NK-92 treated with Interleukin-12 subunit alpha and Interleukin-12 subunit beta, amount 100 ng/mL, for 24 hours (cell line): ENCODE measurements at regions not wholly inside any gene's neighbourhood (a gene's known extent, or its start where the extent isn't known, plus 50 kb on each side); places are given as distances from the start of the nearest gene placed in this dataset.

Source experiments
- DNase-seq: peaks from one replicate; lab custom pipeline; 2025; lab: John Stamatoyannopoulos, UW

GRCh38 chr15:97623091-97623661 is 337.3 kb upstream of the ARRDC4 start:
- no peak for DNase-seq

- no peak for DNase-seq
These were observed 332.9 kb upstream of the ARRDC4 start for GRCh38 chr15:97627634-97628033.

- DNase-seq: no peak
These were observed 314.7 kb upstream of the ARRDC4 start for GRCh38 chr15:97645758-97646157.

- DNase-seq: no peak
These were observed 311.8 kb upstream of the ARRDC4 start for GRCh38 chr15:97648728-97649127.

- DNase-seq: no peak
These were observed 308.5 kb upstream of the ARRDC4 start for GRCh38 chr15:97652041-97652440.

- no peak for DNase-seq
These were observed 307.8 kb upstream of the ARRDC4 start for GRCh38 chr15:97652700-97653167.

- no peak for DNase-seq
These were observed 306.6 kb upstream of the ARRDC4 start for GRCh38 chr15:97653896-97654295.

- no peak for DNase-seq
These were observed 305.9 kb upstream of the ARRDC4 start for GRCh38 chr15:97654481-97655076.

- DNase-seq: no peak
These were observed 298.7 kb upstream of the ARRDC4 start for GRCh38 chr15:97661796-97662195.

GRCh38 chr15:97672586-97672985 is 287.9 kb upstream of the ARRDC4 start:
- no peak for DNase-seq

- DNase-seq: no peak
These were observed 281.8 kb upstream of the ARRDC4 start for GRCh38 chr15:97678656-97679055.

- DNase-seq: no peak
These were observed 281.3 kb upstream of the ARRDC4 start for GRCh38 chr15:97679106-97679688.

- no peak for DNase-seq
These were observed 279.8 kb upstream of the ARRDC4 start for GRCh38 chr15:97680606-97681220.

- no peak for DNase-seq
These were observed 276.7 kb upstream of the ARRDC4 start for GRCh38 chr15:97683831-97684230.

- no peak for DNase-seq
These were observed 276.3 kb upstream of the ARRDC4 start for GRCh38 chr15:97684249-97684648.

- no peak for DNase-seq
These were observed 274.2 kb upstream of the ARRDC4 start for GRCh38 chr15:97686324-97686723.

- no peak for DNase-seq
These were observed 272.8 kb upstream of the ARRDC4 start for GRCh38 chr15:97687654-97688053.

GRCh38 chr15:97688177-97688576 is 272.3 kb upstream of the ARRDC4 start:
- no peak for DNase-seq

- DNase-seq: no peak
These were observed 271.6 kb upstream of the ARRDC4 start for GRCh38 chr15:97688886-97689285.

- DNase-seq: no peak
These were observed 269.4 kb upstream of the ARRDC4 start for GRCh38 chr15:97691078-97691477.

- no peak for DNase-seq
These were observed 268.7 kb upstream of the ARRDC4 start for GRCh38 chr15:97691799-97692198.

GRCh38 chr15:97692301-97693015 is 268.0 kb upstream of the ARRDC4 start:
- no peak for DNase-seq

GRCh38 chr15:97694456-97694855 is 266.0 kb upstream of the ARRDC4 start:
- DNase-seq: no peak
